ENCODE measurements at regions not wholly inside any gene's neighbourhood (a gene's known extent, or its start where the extent isn't known, plus 50 kb on each side); places are given as distances from the start of the nearest gene placed in this dataset.

- DNase-seq (ENCODE audit: low read depth): no peak
- no peak overlapping the region for H3K4me3 ChIP-seq (ENCODE audit: low read depth, low read length)
- TF ChIP-seq, protein P1, sequence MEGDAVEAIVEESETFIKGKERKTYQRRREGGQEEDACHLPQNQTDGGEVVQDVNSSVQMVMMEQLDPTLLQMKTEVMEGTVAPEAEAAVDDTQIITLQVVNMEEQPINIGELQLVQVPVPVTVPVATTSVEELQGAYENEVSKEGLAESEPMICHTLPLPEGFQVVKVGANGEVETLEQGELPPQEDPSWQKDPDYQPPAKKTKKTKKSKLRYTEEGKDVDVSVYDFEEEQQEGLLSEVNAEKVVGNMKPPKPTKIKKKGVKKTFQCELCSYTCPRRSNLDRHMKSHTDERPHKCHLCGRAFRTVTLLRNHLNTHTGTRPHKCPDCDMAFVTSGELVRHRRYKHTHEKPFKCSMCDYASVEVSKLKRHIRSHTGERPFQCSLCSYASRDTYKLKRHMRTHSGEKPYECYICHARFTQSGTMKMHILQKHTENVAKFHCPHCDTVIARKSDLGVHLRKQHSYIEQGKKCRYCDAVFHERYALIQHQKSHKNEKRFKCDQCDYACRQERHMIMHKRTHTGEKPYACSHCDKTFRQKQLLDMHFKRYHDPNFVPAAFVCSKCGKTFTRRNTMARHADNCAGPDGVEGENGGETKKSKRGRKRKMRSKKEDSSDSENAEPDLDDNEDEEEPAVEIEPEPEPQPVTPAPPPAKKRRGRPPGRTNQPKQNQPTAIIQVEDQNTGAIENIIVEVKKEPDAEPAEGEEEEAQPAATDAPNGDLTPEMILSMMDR (IDR thresholded peaks at IDR 0.05; ENCODE audit: low read depth, low read length, missing control alignments): no peak
Measured at GRCh38 chr3:159074756-159075701, 273.2 kb downstream of the MFSD1 start.

DNA sequence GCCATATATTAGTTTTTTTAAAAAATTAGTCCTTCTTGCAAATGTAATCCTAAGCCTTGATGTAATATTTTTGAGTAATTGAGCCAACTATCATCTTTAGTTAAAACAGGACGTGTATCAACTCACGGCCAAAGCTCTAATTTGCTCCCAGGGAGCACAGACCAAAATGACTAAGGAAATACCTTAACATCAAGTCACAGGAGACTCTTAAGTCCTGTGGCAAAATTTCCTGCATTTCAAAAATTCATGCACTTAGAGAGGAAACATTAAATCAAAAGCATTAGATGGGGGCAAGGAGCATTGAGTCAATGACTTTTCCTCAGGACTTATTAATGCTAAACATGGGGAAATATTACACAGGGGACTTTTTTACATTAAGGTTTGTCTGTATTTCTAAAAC is 276.0 kb downstream of the MFSD1 start:
- no peak for DNase-seq (ENCODE audit: low read depth)
- no peak overlapping the region for H3K4me3 ChIP-seq (ENCODE audit: low read depth, low read length)
- TF ChIP-seq, protein P1 (IDR thresholded peaks at IDR 0.05; ENCODE audit: low read depth, low read length, missing control alignments): no peak

GRCh38 chr3:159080256-159080655 is 278.4 kb downstream of the MFSD1 start:
- no peak overlapping the region for H3K4me3 ChIP-seq (ENCODE audit: low read depth, low read length)
- TF ChIP-seq, protein P1 (IDR thresholded peaks at IDR 0.05; ENCODE audit: low read depth, low read length, missing control alignments): no peak
- DNase-seq (ENCODE audit: low read depth): no peak

DNA sequence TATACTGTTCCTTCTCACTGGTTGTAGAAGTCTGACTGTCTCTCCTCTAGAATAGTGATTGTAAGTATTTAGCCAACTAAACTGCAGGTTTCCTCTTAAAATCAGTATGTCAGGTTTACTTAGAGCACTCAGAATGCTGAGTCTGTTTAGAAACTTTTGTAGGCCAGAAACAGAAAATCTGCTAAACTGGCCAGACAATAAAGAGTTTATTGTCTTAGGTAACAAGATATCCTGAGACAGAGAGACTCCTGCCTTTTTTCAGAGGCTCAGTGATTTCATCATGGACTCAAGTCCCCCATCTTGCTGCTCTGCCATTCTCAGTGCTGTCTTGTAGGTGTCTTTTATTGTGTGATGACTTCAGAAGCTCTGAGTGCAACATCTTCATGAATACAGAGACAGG is 279.0 kb downstream of the MFSD1 start:
- TF ChIP-seq, protein P1 (IDR thresholded peaks at IDR 0.05; ENCODE audit: low read depth, low read length, missing control alignments): no peak
- H3K4me3 ChIP-seq (ENCODE audit: low read depth, low read length): no peak overlapping the region
- DNase-seq (ENCODE audit: low read depth): no peak

DNA sequence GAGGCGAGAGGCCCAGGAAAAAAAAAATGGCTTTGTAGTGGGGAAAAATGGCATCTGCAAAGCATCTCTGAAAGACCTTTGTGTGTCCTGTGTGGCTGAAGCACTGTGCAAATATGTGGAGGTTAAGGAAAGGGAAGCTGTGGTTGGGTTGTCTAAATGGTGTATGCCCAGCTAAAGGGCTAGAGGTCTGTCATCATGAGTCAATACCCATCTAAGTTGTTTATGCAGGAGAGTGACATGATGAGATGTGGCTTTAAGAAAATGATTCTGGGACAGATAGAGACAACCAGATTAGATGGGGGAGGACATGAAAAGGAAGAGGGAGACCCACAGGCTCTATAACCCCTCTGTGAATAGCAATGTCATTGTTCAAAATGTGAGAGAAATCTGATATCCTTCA is 280.7 kb downstream of the MFSD1 start:
- TF ChIP-seq, protein P1 (IDR thresholded peaks at IDR 0.05; ENCODE audit: low read depth, low read length, missing control alignments): no peak
- DNase-seq (ENCODE audit: low read depth): no peak
- H3K4me3 ChIP-seq (ENCODE audit: low read depth, low read length): no peak overlapping the region

DNA sequence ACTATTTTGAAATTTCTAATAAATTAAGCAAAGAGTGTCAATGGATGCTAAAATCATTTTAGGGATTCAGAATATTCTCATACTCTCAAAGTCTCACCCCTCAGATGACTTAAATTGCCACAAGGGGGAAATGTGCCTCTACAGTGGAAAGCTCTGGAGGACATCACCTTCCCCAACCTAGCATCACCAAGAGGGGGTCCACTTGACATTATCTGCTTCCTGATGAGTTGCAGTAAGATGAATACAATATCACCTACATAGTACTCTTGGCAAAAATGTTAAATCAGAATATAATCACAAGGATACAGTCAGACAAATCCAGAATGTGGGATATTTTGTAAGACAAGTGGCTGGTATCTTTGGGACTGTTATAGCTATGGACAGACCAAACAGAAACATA is 290.1 kb downstream of the MFSD1 start:
- TF ChIP-seq, protein P1 (IDR thresholded peaks at IDR 0.05; ENCODE audit: low read depth, low read length, missing control alignments): no peak
- no peak for DNase-seq (ENCODE audit: low read depth)
- no peak overlapping the region for H3K4me3 ChIP-seq (ENCODE audit: low read depth, low read length)

DNA sequence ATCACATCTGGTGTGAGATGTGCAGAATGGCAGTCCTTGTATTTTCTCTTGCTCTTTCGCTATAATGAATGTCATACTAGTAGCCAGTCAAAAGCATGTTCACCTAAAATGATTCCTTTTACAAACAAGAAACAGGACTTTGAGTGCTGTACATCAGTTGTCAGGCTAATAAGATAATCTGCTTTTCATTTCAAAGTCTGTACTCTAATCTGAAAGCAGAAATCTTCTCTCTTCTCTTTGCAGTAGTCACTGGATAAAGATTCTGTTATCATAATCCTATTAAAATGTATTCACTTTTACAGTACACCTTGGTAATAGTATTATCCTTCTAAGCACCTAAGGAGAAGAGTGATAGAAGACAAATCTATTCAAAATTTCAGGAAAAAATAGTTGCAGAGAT is 300.1 kb downstream of the MFSD1 start:
- TF ChIP-seq, protein P1 (IDR thresholded peaks at IDR 0.05; ENCODE audit: low read depth, low read length, missing control alignments): no peak
- H3K4me3 ChIP-seq (ENCODE audit: low read depth, low read length): no peak overlapping the region
- DNase-seq (ENCODE audit: low read depth): no peak

All from GM12864 (cell line).